ENCODE measurements at regions not wholly inside any gene's neighbourhood (a gene's known extent, or its start where the extent isn't known, plus 50 kb on each side); places are given as distances from the start of the nearest gene placed in this dataset.
"Not testable (repeated sequence)": the region's sequence is repeated elsewhere in the genome, so short reads cannot be mapped to it uniquely, and the experiment has no call there.

DNA sequence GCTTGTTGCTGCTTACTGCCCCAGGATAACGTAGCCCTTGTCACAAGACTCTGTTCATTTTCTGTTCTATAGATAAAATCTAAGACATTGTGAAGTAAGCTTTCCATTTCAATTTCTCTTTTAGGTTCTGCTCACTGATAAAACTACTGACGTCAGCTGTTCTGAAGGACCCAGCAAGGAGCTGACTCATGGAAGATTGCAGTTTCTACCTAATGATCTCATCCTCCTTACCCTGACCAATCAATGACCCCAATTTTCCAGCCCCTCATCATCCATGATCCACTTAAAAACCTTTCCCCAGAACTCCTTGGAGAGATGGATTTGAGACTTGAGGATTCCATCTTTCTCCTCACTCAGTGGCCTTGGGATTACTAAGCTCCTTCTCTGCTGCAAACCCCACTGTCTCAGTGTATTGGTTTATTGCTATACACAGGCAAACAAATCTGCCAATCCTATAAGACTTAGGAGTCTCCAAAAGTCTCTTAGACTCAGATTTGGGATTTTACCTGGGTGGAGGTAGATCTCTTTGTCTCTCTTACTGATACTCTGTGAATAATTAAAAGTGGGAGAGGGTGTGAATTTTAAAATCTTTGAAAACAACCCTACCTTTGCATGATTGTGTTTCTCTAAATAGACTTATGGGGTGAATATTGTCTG lies 109.2 kb upstream of the TRIM24 start:
- no peak overlapping the region for H3K27ac Mint-ChIP-seq
- H3K36me3 Mint-ChIP-seq (ENCODE audit: insufficient read depth in 2 of 2), result peaks cover 0 to 5% of the 10 kb centered on the region in 2 donors
- DNase-seq (no peak), ATAC-seq (replicated peaks in 1 of 2) (peak; percentile 26 to 27)
- H3K27me3 Mint-ChIP-seq (ENCODE audit: low read depth), result no peaks in the 10 kb centered on the region
- H3K4me3 Mint-ChIP-seq, result no peak overlapping the region
- H3K4me1 Mint-ChIP-seq (ENCODE audit: low read depth), result no peaks in the 10 kb centered on the region
- H3K9me3 Mint-ChIP-seq, result peaks cover 4 to 11% of the 10 kb centered on the region in 2 donors

DNA sequence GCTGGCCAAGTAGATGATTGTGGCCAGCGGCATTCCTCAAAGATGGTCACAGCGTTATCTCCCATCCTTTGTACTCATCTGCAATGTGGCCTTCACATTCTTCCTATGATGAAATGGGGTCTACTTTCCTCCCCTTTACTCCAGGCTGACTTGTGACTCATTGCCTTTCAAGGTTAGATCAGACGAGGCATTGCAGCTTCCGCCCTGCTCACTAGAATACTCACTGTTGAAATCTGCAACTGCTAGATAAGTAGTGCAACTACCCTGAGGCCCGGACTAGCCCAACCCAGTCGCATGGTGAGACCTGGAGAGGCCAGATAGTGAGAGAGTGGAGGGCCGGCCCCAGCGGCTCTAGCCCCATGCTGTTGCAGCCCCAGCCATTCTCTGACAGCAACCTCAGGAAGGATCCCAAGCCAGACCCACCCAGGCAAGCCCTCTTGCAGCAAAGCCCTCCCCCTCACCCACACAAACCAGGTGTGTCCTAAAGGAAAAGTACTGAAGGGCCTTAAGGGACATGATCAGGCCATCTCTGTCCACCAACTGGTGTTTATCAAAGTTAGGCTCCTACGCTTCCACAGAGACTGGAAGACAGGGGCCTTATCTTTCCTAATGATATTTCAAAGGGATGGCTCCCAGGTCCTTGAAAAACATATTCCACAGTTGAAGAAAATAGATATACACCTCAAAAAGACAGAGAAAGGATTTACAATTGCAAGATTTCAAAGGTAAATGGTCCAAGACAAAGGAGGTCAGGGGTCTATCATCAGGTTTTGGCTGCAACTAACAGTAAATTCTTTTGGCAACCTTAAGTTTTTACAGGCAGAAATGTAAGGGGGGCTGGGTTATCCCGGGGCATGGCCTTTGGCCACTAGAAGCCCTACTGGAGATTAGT lies 107.2 kb upstream of the TRIM24 start:
- no peak overlapping the region for H3K27ac Mint-ChIP-seq
- DNase-seq (no peak), ATAC-seq (replicated peaks in 1 of 2) (no peak)
- peaks cover 1 to 8% of the 10 kb centered on the region in 2 donors for H3K9me3 Mint-ChIP-seq
- no peaks in the 10 kb centered on the region for H3K27me3 Mint-ChIP-seq (ENCODE audit: low read depth)
- no peaks in the 10 kb centered on the region for H3K4me1 Mint-ChIP-seq (ENCODE audit: low read depth)
- no peak overlapping the region for H3K4me3 Mint-ChIP-seq
- H3K36me3 Mint-ChIP-seq (ENCODE audit: insufficient read depth in 2 of 2), result peaks cover 0 to 5% of the 10 kb centered on the region in 2 donors

DNA sequence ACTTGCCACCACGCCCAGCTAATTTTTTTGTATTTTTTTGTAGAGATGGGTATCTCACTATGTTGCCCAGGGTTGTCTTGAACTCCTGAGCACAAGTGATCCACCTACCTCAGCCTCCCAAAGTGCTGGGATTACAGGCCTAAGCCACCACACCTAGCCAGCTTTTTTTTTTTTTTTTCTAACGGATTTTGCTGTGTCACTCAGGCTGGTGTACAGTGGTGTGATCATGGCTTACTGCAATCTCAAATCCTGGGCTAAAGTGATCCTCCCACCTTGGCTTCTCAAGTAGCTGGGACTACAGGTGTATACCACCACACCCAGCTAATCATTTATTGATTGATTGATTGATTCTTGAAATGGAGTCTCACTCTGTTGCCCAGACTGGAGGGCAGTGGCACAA lies 106.0 kb upstream of the TRIM24 start:
- Mint-ChIP-seq H3K9me3 (peaks cover 1 to 8% of the 10 kb centered on the region in 2 donors), H3K4me1 (ENCODE audit: low read depth) (no peaks in the 10 kb centered on the region), H3K36me3 (ENCODE audit: insufficient read depth in 2 of 2) (peaks cover 0 to 5% of the 10 kb centered on the region in 2 donors), H3K27ac (no peak overlapping the region), H3K4me3 (no peak overlapping the region), H3K27me3 (ENCODE audit: low read depth) (no peaks in the 10 kb centered on the region)
- no peak for ATAC-seq (replicated peaks in 1 of 2)
- DNase-seq, result no peak

DNA sequence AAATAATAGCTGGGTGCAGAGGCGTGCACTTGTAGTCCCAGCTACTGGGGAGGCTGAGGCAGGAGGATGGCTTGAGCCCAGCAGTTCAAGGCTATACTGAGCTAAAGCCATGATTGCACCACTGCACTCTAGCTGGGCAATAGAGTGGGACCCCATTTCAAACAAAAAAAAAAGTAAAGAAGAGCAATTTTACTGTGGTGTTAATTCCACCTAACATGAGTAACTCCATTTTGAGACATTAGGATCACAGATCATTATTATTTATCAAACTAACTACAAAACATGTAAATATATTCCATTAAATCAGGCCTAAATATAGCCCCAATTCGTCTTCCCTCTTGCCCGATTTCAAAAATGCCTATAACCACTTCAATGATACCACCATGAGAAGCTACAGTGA lies 104.8 kb upstream of the TRIM24 start:
- peaks cover 1 to 6% of the 10 kb centered on the region in 2 donors for H3K9me3 Mint-ChIP-seq
- H3K4me1 Mint-ChIP-seq (ENCODE audit: low read depth), result no peaks in the 10 kb centered on the region
- H3K27me3 Mint-ChIP-seq (ENCODE audit: low read depth), result no peaks in the 10 kb centered on the region
- no peak overlapping the region for H3K27ac Mint-ChIP-seq
- peaks cover 0 to 5% of the 10 kb centered on the region in 2 donors for H3K36me3 Mint-ChIP-seq (ENCODE audit: insufficient read depth in 2 of 2)
- no peak overlapping the region for H3K4me3 Mint-ChIP-seq
- DNase-seq (no peak), ATAC-seq (replicated peaks in 1 of 2) (no peak)

DNA sequence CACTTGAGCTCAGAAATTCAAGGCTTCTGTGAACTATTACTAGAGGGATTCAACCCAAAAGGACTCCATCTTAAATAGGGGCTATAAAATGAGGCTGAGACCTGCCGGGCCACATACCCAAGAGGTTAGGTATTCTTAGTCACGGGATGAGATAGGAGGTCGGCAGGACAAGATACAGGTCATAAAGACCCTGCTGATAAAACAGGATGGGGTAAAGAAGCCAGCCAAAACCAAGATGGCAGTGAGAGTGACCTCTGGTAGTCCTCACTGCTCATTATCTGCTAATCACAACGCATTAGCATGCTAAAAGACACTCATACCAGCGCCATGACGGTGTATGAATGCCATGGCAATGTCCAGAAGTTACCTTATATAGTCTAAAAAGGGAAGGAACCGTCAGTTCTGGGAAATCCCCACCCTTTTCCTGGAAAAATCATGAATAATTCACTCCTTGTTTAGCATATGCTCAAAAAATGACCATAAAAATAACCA lies 101.2 kb upstream of the TRIM24 start:
- no peaks in the 10 kb centered on the region for H3K27me3 Mint-ChIP-seq (ENCODE audit: low read depth)
- H3K9me3 Mint-ChIP-seq, result peaks cover 0 to 1% of the 10 kb centered on the region in 2 donors
- H3K4me3 Mint-ChIP-seq, result no peak overlapping the region
- DNase-seq (no peak), ATAC-seq (replicated peaks in 1 of 2) (no peak)
- H3K27ac Mint-ChIP-seq, result no peak overlapping the region
- no peaks in the 10 kb centered on the region for H3K4me1 Mint-ChIP-seq (ENCODE audit: low read depth)
- H3K36me3 Mint-ChIP-seq (ENCODE audit: insufficient read depth in 2 of 2), result no peaks in the 10 kb centered on the region

DNA sequence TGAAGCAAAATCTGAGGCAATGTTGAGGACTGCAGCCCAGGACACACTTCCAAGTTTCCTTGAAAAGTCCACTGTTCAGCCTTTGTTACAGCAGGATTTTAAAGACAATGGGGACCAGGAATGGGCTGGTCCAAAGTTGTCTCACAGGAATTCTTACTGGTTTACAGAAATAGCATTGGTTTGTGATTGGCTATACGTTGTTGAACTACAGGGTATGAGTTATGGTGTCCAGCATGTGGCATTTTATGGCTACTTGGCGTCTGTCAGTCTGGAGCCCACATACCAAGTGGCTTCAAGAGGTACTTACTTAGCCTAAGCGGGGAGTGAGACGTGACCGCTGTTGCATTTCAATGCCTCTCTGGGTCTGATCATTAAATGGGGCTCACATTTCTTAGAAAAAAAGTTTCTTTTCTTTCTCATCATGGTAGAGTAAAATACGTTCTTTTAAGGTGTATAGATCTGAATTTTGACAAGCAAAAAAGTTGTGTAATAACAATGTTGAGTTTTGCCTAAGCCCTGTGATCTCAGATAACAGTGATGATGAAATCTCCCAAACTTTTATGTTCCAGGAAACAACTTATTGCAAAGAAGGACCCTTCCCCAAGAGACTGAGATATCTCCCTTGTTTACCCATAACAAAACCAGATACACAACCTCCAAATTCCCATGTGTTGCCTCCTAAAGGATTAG lies 100.0 kb upstream of the TRIM24 start:
- ATAC-seq (replicated peaks in 1 of 2), result no peak
- DNase-seq, result no peak
- H3K4me1 Mint-ChIP-seq (ENCODE audit: low read depth), result no peaks in the 10 kb centered on the region
- peaks cover 0 to 1% of the 10 kb centered on the region in 2 donors for H3K9me3 Mint-ChIP-seq
- H3K36me3 Mint-ChIP-seq (ENCODE audit: insufficient read depth in 2 of 2), result no peaks in the 10 kb centered on the region
- H3K27me3 Mint-ChIP-seq (ENCODE audit: low read depth), result no peaks in the 10 kb centered on the region
- H3K27ac Mint-ChIP-seq, result no peak overlapping the region
- no peak overlapping the region for H3K4me3 Mint-ChIP-seq

DNA sequence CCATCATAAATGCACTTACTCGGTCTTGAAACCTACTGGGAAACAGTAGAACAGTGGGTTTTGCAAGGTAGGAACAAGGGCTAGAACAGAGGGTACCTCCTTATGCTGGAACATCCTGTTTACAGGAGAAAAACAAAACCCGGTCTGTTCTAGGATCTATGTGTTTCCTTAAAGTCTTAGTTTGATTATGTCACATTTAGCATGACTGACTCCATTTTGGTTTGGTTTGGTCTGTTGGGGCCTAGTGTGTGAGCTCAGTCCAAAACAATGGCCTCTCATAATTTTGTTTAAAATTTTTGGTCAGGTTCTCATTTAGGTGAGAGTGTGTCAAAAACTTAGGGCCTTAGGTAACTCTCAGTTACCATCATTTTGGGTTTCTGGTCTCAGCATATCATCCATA lies 96.3 kb upstream of the TRIM24 start:
- H3K27me3 Mint-ChIP-seq (ENCODE audit: low read depth), result no peaks in the 10 kb centered on the region
- H3K4me3 Mint-ChIP-seq, result no peak overlapping the region
- DNase-seq, result no peak
- H3K4me1 Mint-ChIP-seq (ENCODE audit: low read depth), result no peaks in the 10 kb centered on the region
- ATAC-seq (replicated peaks in 1 of 2), result no peak
- no peak overlapping the region for H3K27ac Mint-ChIP-seq
- peaks cover 2 to 3% of the 10 kb centered on the region in 2 donors for H3K9me3 Mint-ChIP-seq
- H3K36me3 Mint-ChIP-seq (ENCODE audit: insufficient read depth in 2 of 2), result peaks cover 0 to 3% of the 10 kb centered on the region in 2 donors

DNA sequence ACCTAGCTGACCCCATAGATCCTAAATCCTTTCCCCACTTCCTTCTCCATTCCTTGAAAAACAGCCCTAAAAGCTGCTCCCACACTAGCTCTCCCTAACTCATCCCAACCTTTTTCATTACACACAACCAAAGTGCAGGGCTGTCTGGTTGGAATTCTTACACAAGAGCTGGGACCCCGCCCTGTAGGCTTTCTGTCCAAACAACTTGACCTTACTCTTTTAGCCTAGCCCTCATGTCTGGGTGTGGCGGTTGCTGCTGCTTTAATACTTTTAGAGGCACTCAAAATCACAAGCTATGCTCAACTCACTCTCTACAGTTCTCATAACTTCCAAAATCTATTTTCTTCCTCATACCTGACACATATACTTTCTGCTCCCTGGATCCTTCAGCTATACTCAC lies 93.9 kb upstream of the TRIM24 start:
- peaks cover 5 to 10% of the 10 kb centered on the region in 2 donors for H3K36me3 Mint-ChIP-seq (ENCODE audit: insufficient read depth in 2 of 2)
- H3K4me1 Mint-ChIP-seq (ENCODE audit: low read depth); DNase-seq; ATAC-seq (replicated peaks in 1 of 2); H3K27ac Mint-ChIP-seq; H3K27me3 Mint-ChIP-seq (ENCODE audit: low read depth); H3K9me3 Mint-ChIP-seq; H3K4me3 Mint-ChIP-seq: not testable (repeated sequence)

DNA sequence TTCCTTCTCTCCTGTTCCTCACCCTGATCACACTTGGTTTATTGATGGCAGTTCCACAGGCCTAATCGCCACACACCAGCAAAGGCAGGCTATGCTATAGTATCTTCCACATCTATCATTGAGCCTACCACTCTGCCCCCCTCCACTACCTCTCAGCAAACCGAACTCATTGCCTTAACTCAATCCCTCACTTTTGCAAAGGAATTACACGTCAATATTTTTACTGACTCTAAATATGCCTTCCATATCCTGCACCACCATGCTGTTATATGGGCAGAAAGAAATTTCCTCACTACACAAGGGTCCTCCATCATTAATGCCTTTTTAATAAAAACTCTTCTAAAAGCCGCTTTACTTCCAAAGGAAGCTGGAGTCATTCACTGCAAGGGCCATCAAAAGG lies 93.4 kb upstream of the TRIM24 start:
- not testable (repeated sequence) for DNase-seq; ATAC-seq (replicated peaks in 1 of 2); H3K9me3 Mint-ChIP-seq; H3K4me3 Mint-ChIP-seq; H3K4me1 Mint-ChIP-seq (ENCODE audit: low read depth); H3K27me3 Mint-ChIP-seq (ENCODE audit: low read depth); H3K27ac Mint-ChIP-seq
- peaks cover 6 to 13% of the 10 kb centered on the region in 2 donors for H3K36me3 Mint-ChIP-seq (ENCODE audit: insufficient read depth in 2 of 2)

DNA sequence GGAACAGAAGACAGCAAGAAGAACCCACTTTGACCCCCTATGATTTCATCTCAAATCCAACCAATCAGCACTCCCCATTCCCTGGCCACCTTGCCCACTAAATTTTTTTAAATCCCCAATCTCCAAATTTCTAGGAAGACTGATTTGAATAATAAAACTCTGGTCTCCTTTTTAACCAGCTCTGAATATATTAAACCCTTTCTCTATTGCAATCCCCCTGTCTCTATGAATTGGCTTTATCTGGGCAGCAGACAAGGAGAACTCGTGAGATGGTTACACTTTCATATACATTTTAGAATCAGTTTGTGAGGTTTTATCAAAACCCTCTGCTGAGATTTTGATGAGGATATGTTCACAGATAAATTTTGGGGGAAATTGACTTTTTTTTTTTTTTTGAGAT lies 90.3 kb upstream of the TRIM24 start:
- DNase-seq, result no peak
- Mint-ChIP-seq H3K4me1 (ENCODE audit: low read depth) (no peaks in the 10 kb centered on the region), H3K27me3 (ENCODE audit: low read depth) (no peaks in the 10 kb centered on the region), H3K36me3 (ENCODE audit: insufficient read depth in 2 of 2) (peaks cover 6 to 13% of the 10 kb centered on the region in 2 donors), H3K4me3 (no peak overlapping the region), H3K27ac (no peak overlapping the region), H3K9me3 (peaks cover 7 to 10% of the 10 kb centered on the region in 2 donors)
- no peak for ATAC-seq (replicated peaks in 1 of 2)

DNA sequence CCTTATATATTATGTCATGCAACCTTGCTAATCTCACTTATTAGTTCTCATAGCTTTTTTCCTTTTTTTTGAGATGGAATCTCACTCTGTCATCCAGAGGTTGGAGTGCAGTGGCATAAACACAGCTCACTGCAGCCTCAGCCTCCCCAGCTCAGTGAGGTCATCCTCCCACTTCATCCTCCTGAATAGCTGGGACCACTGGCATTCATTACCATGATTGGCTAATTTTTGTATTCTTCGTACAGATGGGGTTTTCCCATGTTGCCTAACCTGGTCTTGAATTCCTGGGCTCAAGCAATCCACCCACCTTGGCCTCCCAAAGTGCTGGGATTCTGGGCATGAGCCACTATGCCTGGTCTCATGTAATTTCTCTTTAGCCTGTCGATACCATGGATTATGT lies 89.1 kb upstream of the TRIM24 start:
- Mint-ChIP-seq H3K36me3 (ENCODE audit: insufficient read depth in 2 of 2) (peaks cover 6 to 13% of the 10 kb centered on the region in 2 donors), H3K4me1 (ENCODE audit: low read depth) (no peaks in the 10 kb centered on the region), H3K9me3 (peaks cover 7 to 10% of the 10 kb centered on the region in 2 donors), H3K27me3 (ENCODE audit: low read depth) (no peaks in the 10 kb centered on the region), H3K4me3 (no peak overlapping the region), H3K27ac (no peak overlapping the region)
- DNase-seq (no peak), ATAC-seq (replicated peaks in 1 of 2) (no peak)

DNA sequence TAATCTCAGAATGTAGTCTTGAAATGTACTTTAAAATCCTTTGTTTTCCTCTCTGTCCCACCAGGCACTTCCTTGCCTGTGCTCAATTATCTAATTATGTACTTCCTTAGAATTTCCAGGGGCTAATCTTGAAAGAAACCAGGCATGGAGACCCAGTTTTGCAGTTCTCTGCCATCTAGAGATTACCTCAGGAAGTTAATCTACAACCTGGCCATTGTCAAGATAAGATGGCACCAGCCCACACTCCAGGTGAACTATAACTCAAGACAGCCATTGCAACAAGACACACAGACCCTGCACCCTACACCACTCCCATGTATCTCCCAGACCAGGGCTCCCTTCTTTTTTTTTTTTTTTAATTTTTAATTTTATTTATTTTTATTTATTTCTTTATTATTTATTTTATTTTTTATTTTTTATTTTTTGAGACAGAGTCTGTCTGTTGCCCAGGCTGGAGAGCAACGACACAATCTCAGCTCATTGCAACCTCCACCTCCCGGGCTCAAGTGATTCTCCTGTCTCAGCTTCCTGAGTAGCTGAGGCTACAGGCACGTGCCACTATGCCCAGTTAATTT lies 85.9 kb upstream of the TRIM24 start:
- Mint-ChIP-seq H3K36me3 (ENCODE audit: insufficient read depth in 2 of 2) (peaks cover 6 to 10% of the 10 kb centered on the region in 2 donors), H3K27me3 (ENCODE audit: low read depth) (no peaks in the 10 kb centered on the region)

DNA sequence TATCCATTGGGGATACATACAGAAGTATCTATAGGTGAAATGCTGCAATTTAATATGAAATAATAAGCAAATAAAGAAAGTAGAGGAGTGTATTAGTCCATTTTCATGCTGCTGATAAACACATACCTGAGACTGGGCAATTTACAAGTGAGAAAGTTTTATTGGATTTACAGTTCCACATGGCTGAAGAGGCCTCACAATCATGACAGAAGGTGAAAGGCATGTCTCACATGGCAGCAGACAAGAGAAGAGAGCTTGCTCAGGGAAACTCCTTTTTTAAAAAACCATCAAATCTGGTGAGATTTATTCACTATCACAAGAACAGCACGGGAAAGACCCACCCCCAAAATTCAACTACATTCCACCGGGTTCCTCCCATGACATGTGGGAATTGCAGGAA lies 82.8 kb upstream of the TRIM24 start:
- ATAC-seq (replicated peaks in 1 of 2) (no peak), DNase-seq (no peak)
- Mint-ChIP-seq H3K27ac (no peak overlapping the region), H3K36me3 (ENCODE audit: insufficient read depth in 2 of 2) (no peaks in the 10 kb centered on the region), H3K9me3 (peaks cover 0 to 2% of the 10 kb centered on the region in 2 donors), H3K4me3 (no peak overlapping the region), H3K27me3 (ENCODE audit: low read depth) (no peaks in the 10 kb centered on the region), H3K4me1 (ENCODE audit: low read depth) (no peaks in the 10 kb centered on the region)

More for the DNA sequence above, 85.9 kb upstream of the TRIM24 start:
- ATAC-seq (replicated peaks in 1 of 2) (no peak), DNase-seq (no peak)
- Mint-ChIP-seq H3K9me3 (peaks cover 6 to 8% of the 10 kb centered on the region in 2 donors), H3K4me1 (ENCODE audit: low read depth) (no peaks in the 10 kb centered on the region), H3K4me3 (no peak overlapping the region), H3K27ac (no peak overlapping the region)
